Spleen (tissue), 11 donors: ENCODE measurements at regions not wholly inside any gene's neighbourhood (a gene's known extent, or its start where the extent isn't known, plus 50 kb on each side); places are given as distances from the start of the nearest gene placed in this dataset.

ENCODE experiments used
- DNase-seq: peaks from one replicate; pipeline ENCODE4 v3.0.0-alpha.2; 2020
- H3K27ac ChIP-seq, 8 donors: fragments of 200-600 bp; sonication (generic) in 7 of 8; 1 replicate in 4 of 8; 2 replicates in 4 of 8; pipeline versions ENCODE4 v1.5.0 to v1.8.0; 2016 to 2021; ENCODE audit warnings: inconsistent platforms in 4 of 8, mild to moderate bottlenecking in 4 of 8, moderate library complexity in 1 of 8
- H3K27me3 ChIP-seq, 7 donors: fragments of 200-600 bp; sonication (generic) in 6 of 7; replicated peaks in 1 of 7; 1 replicate in 4 of 7; 2 replicates in 3 of 7; pipeline versions ENCODE4 v1.5.0 to v1.8.0; 2016 to 2021; ENCODE audit warnings: inconsistent platforms in 3 of 7, mild to moderate bottlenecking in 1 of 7
- H3K36me3 ChIP-seq, 6 donors: fragments of 200-600 bp; sonication (generic) in 5 of 6; 1 replicate in 4 of 6; 2 replicates in 2 of 6; pipeline versions ENCODE4 v1.5.0 to v1.8.0; 2016 to 2021; ENCODE audit warnings: inconsistent platforms in 2 of 6
- H3K4me1 ChIP-seq, 6 donors: fragments of 200-600 bp; sonication (generic) in 5 of 6; 1 replicate in 3 of 6; 2 replicates in 3 of 6; pipeline versions ENCODE4 v1.5.0 to v1.8.0; 2016 to 2021; ENCODE audit warnings: inconsistent platforms in 3 of 6
- H3K4me3 ChIP-seq, 8 donors: fragments of 200-600 bp; sonication (generic) in 7 of 8; 1 replicate in 4 of 8; 2 replicates in 4 of 8; pipeline versions ENCODE4 v1.5.0 to v1.8.0; 2016 to 2021; ENCODE audit warnings: inconsistent platforms in 4 of 8, mild to moderate bottlenecking in 4 of 8, moderate library complexity in 2 of 8
- H3K9me3 ChIP-seq, 8 donors: fragments of 200-600 bp; sonication (generic) in 7 of 8; 1 replicate in 4 of 8; 2 replicates in 4 of 8; pipeline versions ENCODE4 v1.5.0 to v1.8.0; 2016 to 2021; ENCODE audit warnings: inconsistent platforms in 4 of 8
- POLR2A ChIP-seq, 3 donors: fragments of 450-650 bp; IDR thresholded peaks; one replicate each; pipeline ENCODE4 v1.5.1; 2017; ENCODE audit warnings: antibody characterized with exemption in 3 of 3, mild to moderate bottlenecking in 1 of 3
- POLR2AphosphoS5 ChIP-seq, 3 donors: sonication (generic); formaldehyde crosslinking; IDR thresholded peaks; one replicate each; pipeline ENCODE4 v1.5.1; 2017; ENCODE audit warnings: antibody characterized with exemption in 3 of 3
- WGBS, 5 donors: extraction: QIAGEN DNeasy Blood & Tissue Kit in 3 of 5; methylation state at CpG; one replicate each; pipeline versions ENCODE4 v1.1.5 to v1.1.7; 2013 to 2018; 5-methylcytosine and 5-hydroxymethylcytosine counted together
- intact Hi-C: fragments of 100-400 bp; cut with DNase I; formaldehyde crosslinking; loops from one replicate; pipeline ENCODE4 v1.15.0; 2023; ENCODE audit warnings: low total_unique reads
- TF ChIP-seq, protein P1 (sequence below), 11 experiments: fragments of 200-600 bp in 7 of 11; fragments of 450-650 bp in 4 of 11; sonication (generic) in 4 of 11; IDR thresholded peaks in 8 of 11; conservative IDR thresholded peaks in 3 of 11; 1 replicate in 7 of 11; 2 replicates in 4 of 11; pipeline versions ENCODE4 v1.4.0 to v1.8.0; 2016 to 2021; ENCODE audit warnings: antibody characterized with exemption in 11 of 11, inconsistent platforms in 4 of 11, mild to moderate bottlenecking in 1 of 11
- donor health status: healthy with polysubstance abuse.
- donor health status: DM: no; HTN: no; CAD: no; lungs with moderate emphysema.
- donor health status: DM: no; HTN: no; CAD: no.
- donor health status: Bipolar disorder and iron deficiency.
- donor health status: healthy.
- donor health status: DM: no; HTN: no; CAD: no.
- donor health status: DM: yes; HTN: yes; CAD: no.

DNA sequence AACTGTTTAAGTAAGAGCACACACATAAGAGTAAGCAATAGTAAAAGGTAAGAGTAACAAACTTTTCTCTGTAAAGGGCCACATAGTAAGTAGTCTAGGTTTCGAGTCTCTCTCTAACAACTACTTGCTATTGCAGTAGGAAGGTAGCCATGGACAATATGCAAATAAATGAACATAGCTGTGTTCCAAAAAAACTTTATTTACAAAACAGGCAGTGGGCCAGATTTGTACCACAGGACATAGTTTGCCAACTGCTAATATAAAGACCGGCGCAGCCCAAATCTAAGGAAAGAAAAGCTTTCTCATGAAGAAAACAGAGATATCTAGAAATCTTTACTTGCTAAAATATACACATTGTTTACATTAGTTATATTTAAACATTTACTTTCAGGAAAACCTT lies 239.0 kb upstream of the EGLN3 start:
- peaks cover 0 to 3% (median 0%) of the 10 kb centered on the region in 8 donors for H3K9me3 ChIP-seq
- DNase-seq: no peak
- TF ChIP-seq, protein P1, sequence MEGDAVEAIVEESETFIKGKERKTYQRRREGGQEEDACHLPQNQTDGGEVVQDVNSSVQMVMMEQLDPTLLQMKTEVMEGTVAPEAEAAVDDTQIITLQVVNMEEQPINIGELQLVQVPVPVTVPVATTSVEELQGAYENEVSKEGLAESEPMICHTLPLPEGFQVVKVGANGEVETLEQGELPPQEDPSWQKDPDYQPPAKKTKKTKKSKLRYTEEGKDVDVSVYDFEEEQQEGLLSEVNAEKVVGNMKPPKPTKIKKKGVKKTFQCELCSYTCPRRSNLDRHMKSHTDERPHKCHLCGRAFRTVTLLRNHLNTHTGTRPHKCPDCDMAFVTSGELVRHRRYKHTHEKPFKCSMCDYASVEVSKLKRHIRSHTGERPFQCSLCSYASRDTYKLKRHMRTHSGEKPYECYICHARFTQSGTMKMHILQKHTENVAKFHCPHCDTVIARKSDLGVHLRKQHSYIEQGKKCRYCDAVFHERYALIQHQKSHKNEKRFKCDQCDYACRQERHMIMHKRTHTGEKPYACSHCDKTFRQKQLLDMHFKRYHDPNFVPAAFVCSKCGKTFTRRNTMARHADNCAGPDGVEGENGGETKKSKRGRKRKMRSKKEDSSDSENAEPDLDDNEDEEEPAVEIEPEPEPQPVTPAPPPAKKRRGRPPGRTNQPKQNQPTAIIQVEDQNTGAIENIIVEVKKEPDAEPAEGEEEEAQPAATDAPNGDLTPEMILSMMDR (IDR thresholded peaks at IDR 0.05 in 8 of 11, conservative IDR thresholded peaks at IDR 0.05 in 3 of 11): no peak
- TF ChIP-seq POLR2A (IDR thresholded peaks at IDR 0.05) (no peak), POLR2AphosphoS5 (IDR thresholded peaks at IDR 0.05) (no peak)
- H3K4me1 ChIP-seq: no peaks in the 10 kb centered on the region
- no peak overlapping the region for H3K27ac ChIP-seq
- 94 to 98% (median 96%) methylated on average over 3 of the region's 3 CpGs for WGBS, 5 donors
- H3K27me3 ChIP-seq: no peaks in the 10 kb centered on the region
- no peak overlapping the region for H3K4me3 ChIP-seq
- intact Hi-C loops: no loop called here
- no peaks in the 10 kb centered on the region for H3K36me3 ChIP-seq

GRCh38 chr14:34187519-34188044 lies 236.7 kb upstream of the EGLN3 start:
- DNase-seq: no peak
- Histone ChIP-seq H3K9me3 (no peaks in the 10 kb centered on the region), H3K27ac (no peak overlapping the region), H3K4me1 (no peaks in the 10 kb centered on the region), H3K36me3 (no peaks in the 10 kb centered on the region), H3K4me3 (no peak overlapping the region), H3K27me3 (no peaks in the 10 kb centered on the region)
- WGBS, 5 donors: 88 to 94% (median 92%) methylated on average over 3 of the region's 3 CpGs
- intact Hi-C loops: no loop called here
- TF ChIP-seq, protein P1 (IDR thresholded peaks at IDR 0.05 in 8 of 11, conservative IDR thresholded peaks at IDR 0.05 in 3 of 11): no peak
- TF ChIP-seq POLR2AphosphoS5 (IDR thresholded peaks at IDR 0.05) (no peak), POLR2A (IDR thresholded peaks at IDR 0.05) (no peak)

DNA sequence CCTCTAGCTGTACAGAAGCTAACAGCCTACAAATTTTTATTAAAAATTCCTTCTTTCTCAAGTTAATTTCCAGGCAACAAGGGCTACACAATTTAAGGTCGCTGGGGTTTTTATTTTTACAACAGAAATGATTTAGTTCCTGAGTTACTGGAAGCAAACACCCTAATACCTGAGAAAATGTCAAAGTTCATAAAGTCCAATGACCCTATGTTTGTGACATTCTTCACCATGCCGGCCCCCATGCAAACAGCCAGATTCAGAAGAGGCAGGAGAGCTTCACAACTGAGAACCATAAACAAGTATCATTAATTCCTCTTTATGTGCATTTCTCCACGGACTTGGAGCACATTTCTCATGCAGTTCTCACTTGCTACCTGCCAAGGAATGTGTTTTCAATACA lies 236.2 kb upstream of the EGLN3 start:
- intact Hi-C loops: no loop called here
- DNase-seq: no peak
- no peaks in the 10 kb centered on the region for H3K9me3 ChIP-seq
- no peak overlapping the region for H3K27ac ChIP-seq
- TF ChIP-seq POLR2AphosphoS5 (IDR thresholded peaks at IDR 0.05) (no peak), POLR2A (IDR thresholded peaks at IDR 0.05) (no peak)
- TF ChIP-seq, protein P1 (IDR thresholded peaks at IDR 0.05 in 8 of 11, conservative IDR thresholded peaks at IDR 0.05 in 3 of 11): no peak
- no peak overlapping the region for H3K4me3 ChIP-seq
- H3K27me3 ChIP-seq: no peaks in the 10 kb centered on the region
- no peaks in the 10 kb centered on the region for H3K36me3 ChIP-seq
- H3K4me1 ChIP-seq: no peaks in the 10 kb centered on the region
- 72 to 85% (median 80%) methylated on average over 3 of the region's 3 CpGs for WGBS, 5 donors

- H3K36me3 ChIP-seq: no peaks in the 10 kb centered on the region
- no peak overlapping the region for H3K4me3 ChIP-seq
- intact Hi-C loops: no loop called here
- peaks cover 0 to 22% (median 9%) of the 10 kb centered on the region in 6 donors for H3K4me1 ChIP-seq
- no peaks in the 10 kb centered on the region for H3K9me3 ChIP-seq
- no peak for DNase-seq
- WGBS, 5 donors: 90 to 98% (median 94%) methylated on average over 2 of the region's 2 CpGs
- no peaks in the 10 kb centered on the region for H3K27me3 ChIP-seq
- H3K27ac ChIP-seq: no peak overlapping the region
- no peak for TF ChIP-seq POLR2AphosphoS5 (IDR thresholded peaks at IDR 0.05)
- TF ChIP-seq, protein P1 (IDR thresholded peaks at IDR 0.05 in 8 of 11, conservative IDR thresholded peaks at IDR 0.05 in 3 of 11): no peak
- no peak for TF ChIP-seq POLR2A (IDR thresholded peaks at IDR 0.05)
These were observed 233.3 kb upstream of the EGLN3 start for GRCh38 chr14:34184126-34184525.
